SK-N-SH treated with all-trans-retinoic acid at 6 μM for 48 hours (cell line): ENCODE measurements at regions not wholly inside any gene's neighbourhood (a gene's known extent, or its start where the extent isn't known, plus 50 kb on each side); places are given as distances from the start of the nearest gene placed in this dataset.

Experiments used
- ARNTL ChIP-seq: fragments of 450-650 bp; formaldehyde crosslinking; IDR thresholded peaks from 2 replicates; pipeline ENCODE4 v1.5.0; 2020; ENCODE audit warnings: low read depth, mild to moderate bottlenecking, moderate library complexity, borderline replicate concordance
- CREB5 ChIP-seq: fragments of 250-450 bp; sonication (Bioruptor Pico); IDR thresholded peaks from 2 replicates; pipeline ENCODE4 v1.5.1; 2020; ENCODE audit warnings: low read depth, mild to moderate bottlenecking, moderate library complexity
- CSDC2 ChIP-seq: fragments of 250-450 bp; sonication (Bioruptor Pico); IDR thresholded peaks from 2 replicates; pipeline ENCODE4 v1.5.0; 2020; ENCODE audit warnings: mild to moderate bottlenecking, moderate library complexity
- OSR1 ChIP-seq: fragments of 250-450 bp; sonication (Bioruptor Pico); IDR thresholded peaks from 2 replicates; pipeline ENCODE4 v1.8.0; 2022; ENCODE audit warnings: moderate library complexity, mild to moderate bottlenecking, inconsistent platforms
- TCF4 ChIP-seq: fragments of 250-450 bp; sonication (Bioruptor Pico); IDR thresholded peaks from 2 replicates; pipeline ENCODE4 v1.8.0; 2021; ENCODE audit warnings: mild to moderate bottlenecking, moderate library complexity, borderline replicate concordance
- ZFP3 ChIP-seq: fragments of 250-450 bp; sonication (Bioruptor Pico); IDR thresholded peaks from 2 replicates; pipeline ENCODE4 v1.5.0; 2020; ENCODE audit warnings: mild to moderate bottlenecking, moderate library complexity
- ZFP30 ChIP-seq: fragments of 450-650 bp; formaldehyde crosslinking; IDR thresholded peaks from 2 replicates; pipeline ENCODE4 v1.5.0; 2022; ENCODE audit warnings: mild to moderate bottlenecking, moderate library complexity

- TF ChIP-seq OSR1 (no peak), CREB5 (no peak), TCF4 (CRISPR knock-in tag) (no peak), ZFP3 (CRISPR knock-in tag) (no peak), ZFP30 (CRISPR knock-in tag) (no peak), ARNTL (CRISPR knock-in tag) (no peak), CSDC2 (CRISPR knock-in tag) (no peak)
Measured at GRCh38 chr18:58814317-58814716, 50.4 kb upstream of the ZNF532 start.
